ENCODE measurements at regions not wholly inside any gene's neighbourhood (a gene's known extent, or its start where the extent isn't known, plus 50 kb on each side); places are given as distances from the start of the nearest gene placed in this dataset.

GRCh38 chr1:201628490-201628889, 89.6 kb downstream of the NAV1 start:
- Histone ChIP-seq H3K27ac (ENCODE audit: low read depth, low read length) (no peak overlapping the region), H3K9ac (ENCODE audit: low read length) (no peak overlapping the region), H3K4me1 (ENCODE audit: insufficient read depth, low read length) (peaks cover 31% of the 10 kb centered on the region)

GRCh38 chr1:201630582-201630981, 91.7 kb downstream of the NAV1 start:
- Histone ChIP-seq H3K9me3 (ENCODE audit: low read length) (no peaks in the 10 kb centered on the region), H3K9ac (ENCODE audit: low read length) (no peak overlapping the region), H3K4me3 (ENCODE audit: low read depth in 1 of 2, low read length in 2 of 2) (no peak overlapping the region), H3K36me3 (ENCODE audit: insufficient read depth, low read length) (peaks cover 10% of the 10 kb centered on the region), H3K27me3 (ENCODE audit: control insufficient read depth in 1 of 2, insufficient read depth in 2 of 2, low read length in 2 of 2) (no peaks in the 10 kb centered on the region), H3K4me1 (ENCODE audit: insufficient read depth, low read length) (peaks cover 42% of the 10 kb centered on the region), H3K27ac (ENCODE audit: low read depth, low read length) (peak overlapping the region; percentile 37)

More at GRCh38 chr1:201628490-201628889, 89.6 kb downstream of the NAV1 start:
- Histone ChIP-seq H3K27me3 (ENCODE audit: control insufficient read depth in 1 of 2, insufficient read depth in 2 of 2, low read length in 2 of 2) (no peaks in the 10 kb centered on the region), H3K36me3 (ENCODE audit: insufficient read depth, low read length) (peaks cover 10% of the 10 kb centered on the region), H3K9me3 (ENCODE audit: low read length) (no peaks in the 10 kb centered on the region), H3K4me3 (ENCODE audit: low read depth in 1 of 2, low read length in 2 of 2) (no peak overlapping the region)

GRCh38 chr1:201631037-201631436, 92.1 kb downstream of the NAV1 start:
- no peak overlapping the region for H3K4me3 ChIP-seq (ENCODE audit: low read depth in 1 of 2, low read length in 2 of 2)

DNA sequence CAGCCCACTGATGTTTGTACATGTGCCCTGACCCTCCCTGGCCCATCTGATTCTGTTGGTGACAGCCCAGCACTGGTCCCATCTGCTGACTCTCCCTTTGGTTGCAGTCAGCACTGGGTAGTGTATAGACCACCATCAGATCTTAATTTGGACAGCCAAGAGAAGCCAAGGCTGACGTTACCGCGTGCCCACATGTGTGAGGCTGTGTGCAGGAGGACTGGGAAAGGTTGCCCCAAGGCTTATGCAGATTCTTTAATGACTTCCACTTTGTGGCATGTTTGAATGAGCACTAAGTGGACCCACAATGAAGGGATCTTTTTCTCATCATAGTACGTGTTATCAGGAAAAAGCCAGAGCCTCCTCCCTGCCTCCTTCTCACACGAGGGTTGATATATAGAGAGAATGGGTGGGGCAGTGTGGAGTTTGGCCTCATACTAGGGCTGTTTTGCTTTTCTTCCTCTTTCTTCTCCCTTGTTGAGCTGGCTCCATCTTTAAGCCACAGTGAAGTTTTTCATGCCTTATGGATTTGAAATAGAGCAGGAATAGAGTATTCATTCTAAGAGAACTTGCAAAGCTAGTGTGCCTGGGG, 93.5 kb downstream of the NAV1 start:
- Histone ChIP-seq H3K9me3 (ENCODE audit: low read length) (no peaks in the 10 kb centered on the region), H3K4me3 (ENCODE audit: low read depth in 1 of 2, low read length in 2 of 2) (no peak overlapping the region), H3K36me3 (ENCODE audit: insufficient read depth, low read length) (peaks cover 7% of the 10 kb centered on the region), H3K9ac (ENCODE audit: low read length) (no peak overlapping the region), H3K27me3 (ENCODE audit: control insufficient read depth in 1 of 2, insufficient read depth in 2 of 2, low read length in 2 of 2) (no peaks in the 10 kb centered on the region), H3K4me1 (ENCODE audit: insufficient read depth, low read length) (peaks cover 42% of the 10 kb centered on the region), H3K27ac (ENCODE audit: low read depth, low read length) (no peak overlapping the region)

More at GRCh38 chr1:201631037-201631436, 92.1 kb downstream of the NAV1 start:
- peaks cover 10% of the 10 kb centered on the region for H3K36me3 ChIP-seq (ENCODE audit: insufficient read depth, low read length)
- no peaks in the 10 kb centered on the region for H3K9me3 ChIP-seq (ENCODE audit: low read length)
- no peaks in the 10 kb centered on the region for H3K27me3 ChIP-seq (ENCODE audit: control insufficient read depth in 1 of 2, insufficient read depth in 2 of 2, low read length in 2 of 2)
- no peak overlapping the region for H3K9ac ChIP-seq (ENCODE audit: low read length)
- no peak overlapping the region for H3K27ac ChIP-seq (ENCODE audit: low read depth, low read length)
- H3K4me1 ChIP-seq (ENCODE audit: insufficient read depth, low read length): peaks cover 42% of the 10 kb centered on the region

- Histone ChIP-seq H3K4me1 (ENCODE audit: insufficient read depth, low read length) (peaks cover 42% of the 10 kb centered on the region), H3K27ac (ENCODE audit: low read depth, low read length) (no peak overlapping the region), H3K4me3 (ENCODE audit: low read depth in 1 of 2, low read length in 2 of 2) (no peak overlapping the region), H3K36me3 (ENCODE audit: insufficient read depth, low read length) (peaks cover 10% of the 10 kb centered on the region), H3K9ac (ENCODE audit: low read length) (no peak overlapping the region), H3K27me3 (ENCODE audit: control insufficient read depth in 1 of 2, insufficient read depth in 2 of 2, low read length in 2 of 2) (no peaks in the 10 kb centered on the region), H3K9me3 (ENCODE audit: low read length) (no peaks in the 10 kb centered on the region)
Measured at GRCh38 chr1:201633297-201633696, 94.4 kb downstream of the NAV1 start.

- H3K4me1 ChIP-seq (ENCODE audit: insufficient read depth, low read length): peaks cover 42% of the 10 kb centered on the region
- peaks cover 10% of the 10 kb centered on the region for H3K36me3 ChIP-seq (ENCODE audit: insufficient read depth, low read length)
- H3K9ac ChIP-seq (ENCODE audit: low read length): no peak overlapping the region
- no peak overlapping the region for H3K27ac ChIP-seq (ENCODE audit: low read depth, low read length)
- H3K27me3 ChIP-seq (ENCODE audit: control insufficient read depth in 1 of 2, insufficient read depth in 2 of 2, low read length in 2 of 2): no peaks in the 10 kb centered on the region
- no peaks in the 10 kb centered on the region for H3K9me3 ChIP-seq (ENCODE audit: low read length)
- no peak overlapping the region for H3K4me3 ChIP-seq (ENCODE audit: low read depth in 1 of 2, low read length in 2 of 2)
Measured at GRCh38 chr1:201633811-201634210, 94.9 kb downstream of the NAV1 start.

DNA sequence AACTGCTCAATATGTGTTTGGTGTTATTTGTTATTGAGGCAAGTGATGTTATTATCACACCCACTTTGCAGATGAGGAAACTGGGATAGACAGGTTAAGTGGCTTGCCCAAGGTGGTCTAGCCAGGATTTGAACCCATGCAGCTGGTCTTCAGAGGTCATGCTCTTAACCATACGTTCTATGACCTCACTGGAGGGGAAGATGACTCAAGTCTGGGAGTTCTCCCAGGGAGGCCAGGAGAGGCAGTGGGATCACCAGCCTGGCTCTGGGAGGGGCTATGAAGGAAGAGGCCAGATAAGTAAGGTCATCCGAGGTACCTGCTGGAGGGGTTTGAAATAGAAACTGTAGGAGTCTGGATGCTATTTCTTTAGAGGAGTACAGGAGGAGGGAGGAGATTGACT, 95.3 kb downstream of the NAV1 start:
- Histone ChIP-seq H3K9ac (ENCODE audit: low read length) (no peak overlapping the region), H3K4me3 (ENCODE audit: low read depth in 1 of 2, low read length in 2 of 2) (no peak overlapping the region), H3K4me1 (ENCODE audit: insufficient read depth, low read length) (peaks cover 42% of the 10 kb centered on the region), H3K27me3 (ENCODE audit: control insufficient read depth in 1 of 2, insufficient read depth in 2 of 2, low read length in 2 of 2) (no peaks in the 10 kb centered on the region), H3K27ac (ENCODE audit: low read depth, low read length) (no peak overlapping the region), H3K9me3 (ENCODE audit: low read length) (no peaks in the 10 kb centered on the region), H3K36me3 (ENCODE audit: insufficient read depth, low read length) (peaks cover 9% of the 10 kb centered on the region)

DNA sequence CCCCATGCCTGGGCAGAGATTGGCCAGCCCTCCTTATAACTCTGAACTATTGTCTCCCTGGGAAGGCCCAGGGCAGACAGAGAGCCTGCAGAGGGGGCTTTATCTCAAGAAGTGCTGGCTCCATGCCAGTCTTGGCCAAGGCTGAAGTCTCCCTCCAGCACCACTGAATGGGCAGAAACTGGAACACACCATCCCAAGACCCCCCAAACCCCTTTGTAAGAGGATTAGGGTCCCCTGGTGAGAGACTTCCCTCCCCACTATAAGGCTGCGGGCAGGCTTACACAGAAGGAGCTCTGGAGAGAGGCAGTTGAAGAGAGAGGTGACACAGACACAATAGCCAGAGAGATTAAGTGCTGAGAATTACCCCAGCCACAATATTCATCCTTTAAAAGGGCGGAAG, 97.2 kb downstream of the NAV1 start:
- H3K27me3 ChIP-seq (ENCODE audit: control insufficient read depth in 1 of 2, insufficient read depth in 2 of 2, low read length in 2 of 2): no peaks in the 10 kb centered on the region
- H3K27ac ChIP-seq (ENCODE audit: low read depth, low read length): no peak overlapping the region
- peaks cover 23% of the 10 kb centered on the region for H3K4me1 ChIP-seq (ENCODE audit: insufficient read depth, low read length)
- no peaks in the 10 kb centered on the region for H3K9me3 ChIP-seq (ENCODE audit: low read length)
- no peak overlapping the region for H3K9ac ChIP-seq (ENCODE audit: low read length)
- H3K36me3 ChIP-seq (ENCODE audit: insufficient read depth, low read length): peaks cover 4% of the 10 kb centered on the region
- H3K4me3 ChIP-seq (ENCODE audit: low read depth in 1 of 2, low read length in 2 of 2): no peak overlapping the region

DNA sequence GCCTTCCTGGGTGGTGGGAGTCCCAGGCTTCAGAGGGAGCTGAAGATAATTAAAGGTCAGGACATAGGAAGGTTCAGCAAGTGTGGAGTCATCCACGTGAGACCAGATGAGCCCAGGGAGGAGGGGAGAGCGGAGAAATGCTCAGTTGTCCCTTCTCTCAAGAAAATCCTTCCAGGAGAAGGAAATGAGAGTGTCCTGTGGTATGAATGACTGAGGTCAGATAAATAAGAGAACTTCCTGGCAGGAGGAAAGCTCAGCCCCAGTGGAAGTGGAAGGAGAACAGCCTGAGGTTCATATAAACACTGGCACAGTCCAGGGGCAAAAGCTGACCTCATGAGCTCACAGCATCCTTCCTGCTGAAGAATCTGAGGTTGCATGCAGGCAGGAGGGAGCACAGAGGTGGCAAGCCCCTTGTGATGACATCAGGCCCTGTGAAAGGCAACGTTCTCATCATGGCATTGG, 97.6 kb downstream of the NAV1 start:
- Histone ChIP-seq H3K27me3 (ENCODE audit: control insufficient read depth in 1 of 2, insufficient read depth in 2 of 2, low read length in 2 of 2) (no peaks in the 10 kb centered on the region), H3K4me3 (ENCODE audit: low read depth in 1 of 2, low read length in 2 of 2) (no peak overlapping the region), H3K36me3 (ENCODE audit: insufficient read depth, low read length) (peaks cover 4% of the 10 kb centered on the region), H3K27ac (ENCODE audit: low read depth, low read length) (no peak overlapping the region), H3K9ac (ENCODE audit: low read length) (no peak overlapping the region), H3K9me3 (ENCODE audit: low read length) (no peaks in the 10 kb centered on the region), H3K4me1 (ENCODE audit: insufficient read depth, low read length) (peaks cover 23% of the 10 kb centered on the region)

DNA sequence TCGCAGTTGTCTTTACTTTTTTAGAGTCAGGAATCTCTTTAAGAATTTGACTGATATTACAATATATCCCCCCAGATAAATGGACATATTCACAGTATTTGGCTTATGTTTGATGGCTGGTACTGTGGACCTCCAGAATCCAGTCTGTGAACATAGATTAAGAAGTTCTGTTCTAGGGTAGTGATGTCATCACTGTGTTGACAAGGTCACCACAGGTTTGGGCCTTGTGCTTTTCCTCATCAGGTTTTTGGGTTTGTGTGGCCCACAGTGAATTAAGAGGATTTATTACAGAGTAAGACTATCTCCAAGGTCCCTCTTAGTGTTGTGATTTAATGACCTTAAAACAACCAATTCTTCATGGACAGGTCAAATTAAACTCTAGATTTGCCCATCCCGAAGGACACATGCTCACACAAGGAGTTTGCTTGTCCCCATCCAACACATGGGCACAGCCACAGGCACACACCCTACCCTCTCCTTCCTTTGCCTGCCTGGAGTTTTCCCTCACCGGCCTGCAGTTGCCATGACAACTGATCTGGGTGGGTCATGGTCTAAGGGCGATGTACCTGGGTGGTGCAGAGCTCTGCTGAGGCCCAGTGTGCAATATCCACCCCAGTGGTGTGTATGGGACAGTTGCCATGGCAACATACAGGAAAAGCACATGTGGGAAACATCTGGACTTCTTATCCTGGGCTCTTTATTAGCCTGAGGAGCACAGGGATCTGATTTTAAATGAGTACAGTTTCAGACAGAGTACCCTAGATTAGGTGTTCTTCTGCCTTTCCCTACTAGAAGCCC, 98.6 kb downstream of the NAV1 start:
- Histone ChIP-seq H3K4me1 (ENCODE audit: insufficient read depth, low read length) (peaks cover 21% of the 10 kb centered on the region), H3K4me3 (ENCODE audit: low read depth in 1 of 2, low read length in 2 of 2) (no peak overlapping the region), H3K9ac (ENCODE audit: low read length) (no peak overlapping the region), H3K36me3 (ENCODE audit: insufficient read depth, low read length) (peaks cover 4% of the 10 kb centered on the region), H3K9me3 (ENCODE audit: low read length) (no peaks in the 10 kb centered on the region), H3K27ac (ENCODE audit: low read depth, low read length) (no peak overlapping the region), H3K27me3 (ENCODE audit: control insufficient read depth in 1 of 2, insufficient read depth in 2 of 2, low read length in 2 of 2) (no peaks in the 10 kb centered on the region)

GRCh38 chr1:201639391-201639790, 100.5 kb downstream of the NAV1 start:
- Histone ChIP-seq H3K9ac (ENCODE audit: low read length) (no peak overlapping the region), H3K27me3 (ENCODE audit: control insufficient read depth in 1 of 2, insufficient read depth in 2 of 2, low read length in 2 of 2) (no peaks in the 10 kb centered on the region), H3K4me3 (ENCODE audit: low read depth in 1 of 2, low read length in 2 of 2) (no peak overlapping the region), H3K9me3 (ENCODE audit: low read length) (no peaks in the 10 kb centered on the region), H3K36me3 (ENCODE audit: insufficient read depth, low read length) (peaks cover 4% of the 10 kb centered on the region), H3K27ac (ENCODE audit: low read depth, low read length) (no peak overlapping the region), H3K4me1 (ENCODE audit: insufficient read depth, low read length) (peaks cover 2% of the 10 kb centered on the region)
